ENCODE measurements at regions not wholly inside any gene's neighbourhood (a gene's known extent, or its start where the extent isn't known, plus 50 kb on each side); places are given as distances from the start of the nearest gene placed in this dataset.

GRCh38 chr10:90062786-90063185 lies 361.4 kb downstream of the KIF20B start:
- no peak for TF ChIP-seq CTCF (conservative IDR thresholded peaks at IDR 0.05 in 1 of 2, IDR thresholded peaks at IDR 0.05 in 1 of 2; ENCODE audit: low read depth in 1 of 2, low read length in 2 of 2)
- no peak for TF ChIP-seq EZH2 (IDR thresholded peaks at IDR 0.05; ENCODE audit: low read length, missing control alignments)

All from fibroblast of lung (primary cell).